H1 (cell line): ENCODE measurements at regions not wholly inside any gene's neighbourhood (a gene's known extent, or its start where the extent isn't known, plus 50 kb on each side); places are given as distances from the start of the nearest gene placed in this dataset.

Experiments used
- CTCF ChIP-seq, 3 experiments: IDR thresholded peaks; 1 replicate in 2 of 3; 2 replicates in 1 of 3; pipeline versions ENCODE4 v1.5.1 to v1.6.1; 2011; ENCODE audit warnings: low read length in 3 of 3, mild to moderate bottlenecking in 3 of 3, inconsistent platforms in 2 of 3, low read depth in 1 of 3, moderate library complexity in 1 of 3; ENCODE audit not compliant: insufficient read depth in 1 of 3; ENCODE audit errors: control extremely low read depth in 1 of 3
- HDAC2 ChIP-seq, 2 experiments: fragments of 300-600 bp in 1 of 2; sonication (generic) in 1 of 2; IDR thresholded peaks; 2 replicates each; pipeline ENCODE4 v1.6.1; 2011 to 2012; ENCODE audit warnings: low read depth in 2 of 2, low read length in 2 of 2, mild to moderate bottlenecking in 2 of 2, moderate library complexity in 2 of 2, borderline replicate concordance in 1 of 2, inconsistent platforms in 1 of 2
- SAP30 ChIP-seq: fragments of 300-600 bp; sonication (generic); IDR thresholded peaks from 2 replicates; pipeline ENCODE4 v1.7.1; 2012; ENCODE audit warnings: low read length, moderate library complexity, mild to moderate bottlenecking, inconsistent platforms; ENCODE audit not compliant: insufficient read depth, insufficient replicate concordance

DNA sequence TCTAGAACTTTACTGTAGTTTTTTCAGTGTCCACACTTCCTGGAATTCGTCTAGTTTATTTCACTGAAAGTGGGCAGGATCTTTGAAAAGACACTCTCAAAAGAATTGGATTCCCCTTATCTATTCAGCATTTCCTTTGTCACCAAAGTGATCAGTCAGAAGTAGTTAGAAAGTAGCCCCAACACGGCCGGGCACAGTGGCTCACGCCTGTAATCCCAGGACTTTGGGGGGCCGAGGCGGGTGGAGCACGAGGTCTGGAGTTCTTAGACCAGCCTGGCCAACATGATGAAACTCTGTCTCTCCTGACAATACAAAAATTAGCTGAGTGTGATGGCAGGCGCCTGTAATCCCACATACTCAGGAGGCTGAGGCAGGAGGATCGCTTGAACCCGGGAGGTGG is 69.0 kb upstream of the KMT2C start (continued):
- TF ChIP-seq CTCF (IDR thresholded peaks at IDR 0.05; ENCODE audit: control extremely low read depth in 1 of 3, insufficient read depth in 1 of 3, low read depth in 1 of 3, low read length in 3 of 3) (no peak), HDAC2 (IDR thresholded peaks at IDR 0.05; ENCODE audit: borderline replicate concordance in 1 of 2, low read depth in 2 of 2, low read length in 2 of 2) (no peak), SAP30 (no peak)
